ENCODE measurements at regions not wholly inside any gene's neighbourhood (a gene's known extent, or its start where the extent isn't known, plus 50 kb on each side); places are given as distances from the start of the nearest gene placed in this dataset.

DNA sequence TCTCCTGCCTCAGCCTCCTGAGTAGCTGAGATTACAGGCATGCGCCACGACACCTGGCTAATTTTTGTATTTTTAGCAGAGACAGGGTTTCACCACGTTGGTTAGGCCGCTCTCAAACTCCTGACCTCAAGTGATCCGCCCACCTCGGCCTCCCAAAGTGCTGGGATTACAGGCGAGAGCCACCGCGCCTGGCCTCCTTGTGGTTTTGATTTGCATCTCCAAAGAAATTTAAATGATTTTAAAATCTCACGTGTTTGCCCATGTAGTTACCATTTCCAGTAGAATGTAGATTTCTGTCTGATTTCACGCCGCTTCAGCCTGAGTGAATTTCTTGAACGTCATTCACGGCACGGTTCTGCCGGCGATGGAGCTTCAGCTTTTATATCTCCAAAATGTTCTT lies 55.8 kb downstream of the IGF2 start:
- intact Hi-C loops (cut with DNase I) = no loop called here

GRCh38 chr11:2077061-2077802 lies 62.0 kb downstream of the IGF2 start:
- ATAC-seq (no peak), DNase-seq (ENCODE audit: low spot score) (no peak)
- intact Hi-C loops (cut with DNase I) = no loop called here

More for the DNA sequence above, 55.8 kb downstream of the IGF2 start:
- DNase-seq (ENCODE audit: low spot score) = peak; percentile 32
- ATAC-seq = no peak

DNA sequence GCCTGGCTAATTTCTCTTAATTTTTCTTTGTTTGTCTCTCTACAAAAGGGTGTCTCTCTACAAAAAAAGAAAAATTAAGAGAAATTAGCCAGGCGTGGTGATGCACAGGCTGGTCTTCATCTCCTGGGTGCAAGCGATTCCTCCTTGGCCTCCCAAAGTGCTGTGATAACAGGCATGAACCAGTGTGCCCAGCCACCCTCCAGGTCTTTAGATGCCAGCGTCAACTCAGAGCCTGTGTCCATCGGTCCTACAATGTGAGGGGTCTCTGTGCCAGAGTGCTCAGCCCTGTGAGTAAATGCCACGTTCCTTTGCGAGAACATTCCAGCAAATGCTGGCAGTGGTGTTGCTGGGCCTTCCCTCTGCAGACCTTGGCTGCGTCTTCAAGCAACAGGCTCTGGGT lies 62.7 kb downstream of the IGF2 start:
- intact Hi-C loops (cut with DNase I) = no loop called here
- DNase-seq (ENCODE audit: low spot score) (no peak), ATAC-seq (no peak)

DNA sequence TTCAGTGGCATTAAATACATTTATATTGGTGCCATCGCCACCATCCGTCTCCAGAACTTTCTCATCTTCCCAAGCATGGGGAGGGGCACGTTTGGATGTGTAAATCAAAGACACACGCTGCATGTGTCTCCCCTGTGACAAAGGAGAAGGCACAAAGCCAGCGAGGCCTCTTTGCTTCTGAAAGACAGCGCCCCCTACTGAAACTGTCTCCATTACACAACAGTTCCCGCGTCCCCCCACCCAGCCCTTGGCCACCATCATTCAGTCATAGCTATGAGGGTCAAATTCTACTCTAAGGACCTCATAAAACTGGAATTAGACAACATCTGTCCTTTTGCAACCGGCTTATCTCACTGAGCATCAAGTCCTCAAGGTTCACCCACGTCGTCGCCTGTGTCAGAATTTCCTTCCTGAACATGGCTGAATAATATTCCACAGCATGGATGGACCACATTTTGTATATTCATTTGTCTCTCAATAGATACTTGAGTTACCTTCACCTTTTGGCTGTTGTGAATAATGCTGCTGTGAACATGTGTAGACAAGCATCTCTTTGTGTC lies 64.8 kb downstream of the IGF2 start:
- no peak for ATAC-seq
- intact Hi-C loops (cut with DNase I) = no loop called here
- peak; percentile 28 for DNase-seq (ENCODE audit: low spot score)

- intact Hi-C loops (cut with DNase I) = no loop called here
- ATAC-seq (no peak), DNase-seq (ENCODE audit: low spot score) (peak; percentile 40)
Measured at GRCh38 chr11:2072551-2073261, 66.5 kb downstream of the IGF2 start.

GRCh38 chr11:2071748-2072385 lies 67.3 kb downstream of the IGF2 start:
- no peak for ATAC-seq
- peak; percentile 22 for DNase-seq (ENCODE audit: low spot score)
- intact Hi-C loops (cut with DNase I) = no loop called here

Data from sciatic nerve (tissue), 2 donors.